ENCODE measurements at regions not wholly inside any gene's neighbourhood (a gene's known extent, or its start where the extent isn't known, plus 50 kb on each side); places are given as distances from the start of the nearest gene placed in this dataset.

DNA sequence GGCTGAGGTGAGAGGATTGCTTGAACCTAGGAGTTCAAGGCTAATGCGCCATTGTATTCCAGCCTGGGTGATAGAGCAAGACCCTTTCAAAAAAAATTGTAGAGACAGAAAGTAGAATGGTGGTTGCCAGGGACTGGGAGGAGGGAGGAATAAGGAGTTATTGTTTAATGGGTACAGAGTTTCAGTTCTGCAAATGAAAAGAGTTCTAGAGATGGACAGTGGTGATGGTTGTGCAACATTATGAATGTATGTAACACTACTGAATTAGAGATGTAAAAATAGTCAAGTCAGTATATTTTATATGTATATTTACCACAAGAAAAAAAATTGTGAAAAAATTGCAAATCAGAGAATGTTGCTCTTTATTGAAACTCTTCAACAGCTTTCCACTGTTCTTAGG, 266.5 kb upstream of the NPY start:
- Mint-ChIP-seq H3K9me3 (ENCODE audit: unreplicated experiment) (peaks cover 3% of the 10 kb centered on the region), H3K4me1 (ENCODE audit: unreplicated experiment) (no peaks in the 10 kb centered on the region), H3K27me3 (ENCODE audit: unreplicated experiment) (peaks cover 2% of the 10 kb centered on the region), H3K27ac (ENCODE audit: unreplicated experiment) (no peak overlapping the region), H3K4me3 (ENCODE audit: unreplicated experiment) (no peak overlapping the region), H3K36me3 (ENCODE audit: low read depth, unreplicated experiment) (no peaks in the 10 kb centered on the region)
- DNase-seq (ENCODE audit: low spot score), result no peak
- TF ChIP-seq, protein P1, sequence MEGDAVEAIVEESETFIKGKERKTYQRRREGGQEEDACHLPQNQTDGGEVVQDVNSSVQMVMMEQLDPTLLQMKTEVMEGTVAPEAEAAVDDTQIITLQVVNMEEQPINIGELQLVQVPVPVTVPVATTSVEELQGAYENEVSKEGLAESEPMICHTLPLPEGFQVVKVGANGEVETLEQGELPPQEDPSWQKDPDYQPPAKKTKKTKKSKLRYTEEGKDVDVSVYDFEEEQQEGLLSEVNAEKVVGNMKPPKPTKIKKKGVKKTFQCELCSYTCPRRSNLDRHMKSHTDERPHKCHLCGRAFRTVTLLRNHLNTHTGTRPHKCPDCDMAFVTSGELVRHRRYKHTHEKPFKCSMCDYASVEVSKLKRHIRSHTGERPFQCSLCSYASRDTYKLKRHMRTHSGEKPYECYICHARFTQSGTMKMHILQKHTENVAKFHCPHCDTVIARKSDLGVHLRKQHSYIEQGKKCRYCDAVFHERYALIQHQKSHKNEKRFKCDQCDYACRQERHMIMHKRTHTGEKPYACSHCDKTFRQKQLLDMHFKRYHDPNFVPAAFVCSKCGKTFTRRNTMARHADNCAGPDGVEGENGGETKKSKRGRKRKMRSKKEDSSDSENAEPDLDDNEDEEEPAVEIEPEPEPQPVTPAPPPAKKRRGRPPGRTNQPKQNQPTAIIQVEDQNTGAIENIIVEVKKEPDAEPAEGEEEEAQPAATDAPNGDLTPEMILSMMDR (IDR thresholded peaks at IDR 0.05; ENCODE audit: unreplicated experiment), result no peak

DNA sequence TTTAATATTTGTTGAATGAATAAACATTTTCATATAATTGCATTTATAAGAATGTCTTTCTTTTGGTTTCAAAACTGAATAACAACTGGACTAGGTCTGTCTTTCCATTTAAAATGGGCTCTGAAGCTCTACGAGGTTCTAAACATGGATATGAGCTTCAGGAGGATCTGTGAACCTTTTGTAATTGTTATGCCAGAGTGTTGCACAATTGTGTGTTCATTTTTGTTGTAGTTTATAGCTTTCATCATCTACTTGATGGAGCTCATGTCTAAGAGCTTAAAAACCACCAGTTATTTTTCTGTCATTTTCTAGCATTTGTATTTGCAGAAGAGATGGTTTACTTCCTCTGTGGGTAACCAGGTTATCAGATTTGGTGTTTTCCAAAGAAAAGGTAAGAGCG, 265.7 kb upstream of the NPY start:
- Mint-ChIP-seq H3K9me3 (ENCODE audit: unreplicated experiment) (no peaks in the 10 kb centered on the region), H3K27ac (ENCODE audit: unreplicated experiment) (no peak overlapping the region), H3K4me3 (ENCODE audit: unreplicated experiment) (no peak overlapping the region), H3K4me1 (ENCODE audit: unreplicated experiment) (no peaks in the 10 kb centered on the region), H3K27me3 (ENCODE audit: unreplicated experiment) (peaks cover 2% of the 10 kb centered on the region), H3K36me3 (ENCODE audit: low read depth, unreplicated experiment) (no peaks in the 10 kb centered on the region)
- TF ChIP-seq, protein P1 (IDR thresholded peaks at IDR 0.05; ENCODE audit: unreplicated experiment), result no peak
- no peak for DNase-seq (ENCODE audit: low spot score)

DNA sequence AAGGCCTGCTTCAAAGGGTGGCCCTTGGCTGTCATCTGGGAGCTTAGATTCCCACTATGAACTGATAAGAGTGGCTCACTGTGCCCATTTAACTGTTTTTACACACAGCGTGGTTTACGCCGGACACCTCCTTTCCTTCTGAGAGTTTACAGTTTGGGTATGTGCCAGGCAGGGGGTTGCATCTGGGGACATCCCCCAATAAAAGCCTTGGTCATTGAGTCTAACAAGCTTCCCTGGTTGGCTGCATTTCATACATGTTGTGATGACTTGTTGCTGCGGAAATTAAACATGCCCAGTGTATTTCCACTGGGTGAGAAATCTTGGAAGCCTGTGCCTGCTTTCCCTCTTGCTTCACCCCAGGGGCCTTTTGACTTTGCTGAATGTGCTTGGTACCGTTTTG, 264.1 kb upstream of the NPY start:
- H3K9me3 Mint-ChIP-seq (ENCODE audit: unreplicated experiment), result no peaks in the 10 kb centered on the region
- H3K27me3 Mint-ChIP-seq (ENCODE audit: unreplicated experiment), result peaks cover 2% of the 10 kb centered on the region
- H3K4me3 Mint-ChIP-seq (ENCODE audit: unreplicated experiment), result no peak overlapping the region
- DNase-seq (ENCODE audit: low spot score), result no peak
- H3K36me3 Mint-ChIP-seq (ENCODE audit: low read depth, unreplicated experiment), result no peaks in the 10 kb centered on the region
- no peaks in the 10 kb centered on the region for H3K4me1 Mint-ChIP-seq (ENCODE audit: unreplicated experiment)
- TF ChIP-seq, protein P1 (IDR thresholded peaks at IDR 0.05; ENCODE audit: unreplicated experiment), result no peak
- H3K27ac Mint-ChIP-seq (ENCODE audit: unreplicated experiment), result no peak overlapping the region

DNA sequence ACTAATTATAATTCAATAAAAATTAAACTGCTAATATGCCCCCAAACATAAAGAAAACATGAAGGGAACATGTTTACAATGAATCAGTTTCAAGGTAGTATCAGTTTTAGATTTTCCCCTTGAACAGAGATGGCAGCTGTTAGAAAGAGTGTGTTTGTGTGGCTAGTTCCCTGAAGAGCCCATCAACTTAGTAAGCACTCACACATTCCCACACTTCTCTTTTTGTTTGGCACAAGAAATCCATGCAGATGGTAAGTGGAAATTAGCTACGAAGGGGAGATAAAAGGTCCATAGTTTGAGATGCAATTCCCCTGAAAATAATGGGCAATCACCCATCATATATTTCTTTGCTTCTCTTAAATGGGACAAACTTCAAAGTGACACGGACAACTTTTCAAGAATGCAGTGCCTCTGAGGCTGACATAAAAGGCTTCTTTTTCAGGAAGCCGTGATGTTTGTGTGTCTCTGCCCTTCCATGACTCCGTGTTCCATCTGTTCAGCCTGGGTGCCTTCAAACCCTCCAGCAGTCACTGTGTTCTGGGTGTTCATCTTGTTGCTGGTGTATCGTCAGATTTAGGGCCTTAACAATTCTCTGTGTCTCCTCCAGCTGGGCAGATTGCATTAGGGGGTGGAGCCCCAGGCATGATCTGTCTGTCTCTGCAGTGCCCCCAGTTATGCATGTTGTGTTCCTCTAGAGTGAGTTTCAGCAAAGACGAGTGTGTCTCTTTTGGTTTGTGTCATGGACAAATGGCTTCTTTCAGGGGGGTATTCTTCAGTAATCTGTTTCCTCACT, 259.5 kb upstream of the NPY start:
- no peak overlapping the region for H3K27ac Mint-ChIP-seq (ENCODE audit: unreplicated experiment)
- peaks cover under 1% of the 10 kb centered on the region for H3K27me3 Mint-ChIP-seq (ENCODE audit: unreplicated experiment)
- no peak overlapping the region for H3K4me3 Mint-ChIP-seq (ENCODE audit: unreplicated experiment)
- H3K4me1 Mint-ChIP-seq (ENCODE audit: unreplicated experiment), result no peaks in the 10 kb centered on the region
- no peaks in the 10 kb centered on the region for H3K36me3 Mint-ChIP-seq (ENCODE audit: low read depth, unreplicated experiment)
- no peak for DNase-seq (ENCODE audit: low spot score)
- no peaks in the 10 kb centered on the region for H3K9me3 Mint-ChIP-seq (ENCODE audit: unreplicated experiment)
- TF ChIP-seq, protein P1 (IDR thresholded peaks at IDR 0.05; ENCODE audit: unreplicated experiment), result no peak

DNA sequence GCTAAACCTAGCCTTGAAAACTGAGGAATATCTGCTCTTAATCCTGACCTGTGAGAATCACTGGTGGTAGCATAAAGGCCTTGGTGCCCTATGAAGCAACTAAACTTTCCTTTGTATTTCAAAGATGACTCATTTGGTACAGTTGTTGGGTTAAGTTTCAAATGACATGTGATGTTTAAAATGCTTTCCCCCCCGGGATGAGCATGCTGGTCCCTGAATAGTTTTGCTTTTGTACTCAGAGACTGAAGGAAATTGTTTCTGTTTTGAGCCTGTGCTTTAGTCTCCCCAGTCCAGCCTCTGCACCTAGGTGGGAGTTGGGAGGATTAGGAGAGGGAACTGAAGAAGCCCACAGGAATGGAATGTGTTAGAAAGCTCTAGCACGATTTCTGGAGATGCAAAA, 258.9 kb upstream of the NPY start:
- Mint-ChIP-seq H3K27me3 (ENCODE audit: unreplicated experiment) (no peaks in the 10 kb centered on the region), H3K9me3 (ENCODE audit: unreplicated experiment) (no peaks in the 10 kb centered on the region), H3K36me3 (ENCODE audit: low read depth, unreplicated experiment) (no peaks in the 10 kb centered on the region), H3K4me3 (ENCODE audit: unreplicated experiment) (no peak overlapping the region), H3K4me1 (ENCODE audit: unreplicated experiment) (no peaks in the 10 kb centered on the region), H3K27ac (ENCODE audit: unreplicated experiment) (no peak overlapping the region)
- TF ChIP-seq, protein P1 (IDR thresholded peaks at IDR 0.05; ENCODE audit: unreplicated experiment), result no peak
- DNase-seq (ENCODE audit: low spot score), result no peak
